Adrenal gland (tissue), 9 donors: ENCODE measurements at regions not wholly inside any gene's neighbourhood (a gene's known extent, or its start where the extent isn't known, plus 50 kb on each side); places are given as distances from the start of the nearest gene placed in this dataset.

Experiments used
- DNase-seq, 7 donors: peaks; one replicate each; pipeline ENCODE4 v3.0.0-alpha.2; 2019 to 2020
- H3K27ac ChIP-seq, 5 donors: fragments of 200-600 bp; sonication (generic) in 4 of 5; 1 replicate in 3 of 5; 2 replicates in 2 of 5; pipeline versions ENCODE4 v1.5.1 to v1.8.0; 2016 to 2020; ENCODE audit warnings: mild to moderate bottlenecking in 1 of 5
- H3K27me3 ChIP-seq: fragments of 200-600 bp; 2 replicates; pipeline ENCODE4 v1.8.0; 2021
- H3K36me3 ChIP-seq, 2 donors: fragments of 200-600 bp; replicated peaks in 1 of 2; 1 replicate in 1 of 2; 2 replicates in 1 of 2; pipeline versions ENCODE4 v1.5.1 to v1.8.0; 2018 to 2022
- H3K4me1 ChIP-seq, 2 donors: fragments of 200-600 bp; replicated peaks in 1 of 2; 1 replicate in 1 of 2; 2 replicates in 1 of 2; pipeline versions ENCODE4 v1.5.1 to v1.8.0; 2018 to 2021
- H3K4me3 ChIP-seq, 4 donors: fragments of 200-600 bp; sonication (generic) in 3 of 4; one replicate each; pipeline ENCODE4 v1.5.1; 2016 to 2018
- H3K9me3 ChIP-seq, 3 donors: fragments of 200-600 bp; sonication (generic) in 1 of 3; replicated peaks in 1 of 3; 1 replicate in 2 of 3; 2 replicates in 1 of 3; pipeline versions ENCODE4 v1.5.1 to v1.8.0; 2016 to 2021
- POLR2A ChIP-seq, 2 donors: fragments of 450-650 bp; IDR thresholded peaks; one replicate each; pipeline ENCODE4 v1.6.1; 2017; ENCODE audit warnings: antibody characterized with exemption in 2 of 2, mild to moderate bottlenecking in 2 of 2, moderate library complexity in 1 of 2
- WGBS, 4 donors: extraction: QIAGEN DNeasy Blood & Tissue Kit in 2 of 4; methylation state at CpG; one replicate each; pipeline versions ENCODE4 v1.1.5 to v1.1.7; 2013 to 2017; 5-methylcytosine and 5-hydroxymethylcytosine counted together
- intact Hi-C, 2 donors: fragments of 100-400 bp; cut with DNase I; formaldehyde crosslinking; loops; one replicate each; pipeline versions ENCODE4 v1.14.1 to v1.15.0; 2022 to 2023
- TF ChIP-seq, protein P1 (sequence below), 6 experiments: fragments of 450-650 bp in 4 of 6; fragments of 200-600 bp in 2 of 6; sonication (generic) in 1 of 6; IDR thresholded peaks; 1 replicate in 5 of 6; 2 replicates in 1 of 6; pipeline versions ENCODE4 v1.5.1 to v1.8.0; 2016 to 2021; ENCODE audit warnings: antibody characterized with exemption in 6 of 6, mild to moderate bottlenecking in 2 of 6, moderate library complexity in 1 of 6
- donor health status: healthy with polysubstance abuse.
- donor health status: Bipolar disorder and iron deficiency.
- donor health status: DM: yes; HTN: yes; CAD: no.
- donor health status: DM: no; HTN: no; CAD: no.
- donor health status: DM: no; HTN: no; CAD: no.

DNA sequence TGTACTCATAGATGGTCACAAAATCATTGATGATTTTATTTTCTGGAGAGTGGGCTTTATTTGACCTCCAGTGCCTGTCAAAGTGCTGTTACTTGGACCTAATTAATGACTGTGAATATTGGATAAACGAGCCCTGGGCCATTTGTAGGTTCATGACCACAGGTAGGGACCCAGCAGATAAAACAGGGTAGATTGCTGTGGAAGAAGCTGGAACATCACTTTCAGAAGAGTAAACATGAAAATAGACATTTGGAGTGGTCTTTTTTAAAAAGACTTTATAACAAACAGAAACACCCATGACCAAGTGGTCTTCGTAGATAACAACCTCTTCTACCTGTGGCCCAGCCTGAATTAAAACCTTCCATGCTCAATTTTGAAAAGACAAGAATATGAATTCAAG, 472.8 kb upstream of the MKI67 start:
- H3K4me3 ChIP-seq: no peak overlapping the region
- H3K9me3 ChIP-seq: no peaks in the 10 kb centered on the region
- intact Hi-C loops: no loop called here
- H3K27me3 ChIP-seq: no peaks in the 10 kb centered on the region
- H3K4me1 ChIP-seq: no peaks in the 10 kb centered on the region
- WGBS, 4 donors: 75 to 85% (median 77%) methylated on average over 2 of the region's 2 CpGs
- TF ChIP-seq, protein P1, sequence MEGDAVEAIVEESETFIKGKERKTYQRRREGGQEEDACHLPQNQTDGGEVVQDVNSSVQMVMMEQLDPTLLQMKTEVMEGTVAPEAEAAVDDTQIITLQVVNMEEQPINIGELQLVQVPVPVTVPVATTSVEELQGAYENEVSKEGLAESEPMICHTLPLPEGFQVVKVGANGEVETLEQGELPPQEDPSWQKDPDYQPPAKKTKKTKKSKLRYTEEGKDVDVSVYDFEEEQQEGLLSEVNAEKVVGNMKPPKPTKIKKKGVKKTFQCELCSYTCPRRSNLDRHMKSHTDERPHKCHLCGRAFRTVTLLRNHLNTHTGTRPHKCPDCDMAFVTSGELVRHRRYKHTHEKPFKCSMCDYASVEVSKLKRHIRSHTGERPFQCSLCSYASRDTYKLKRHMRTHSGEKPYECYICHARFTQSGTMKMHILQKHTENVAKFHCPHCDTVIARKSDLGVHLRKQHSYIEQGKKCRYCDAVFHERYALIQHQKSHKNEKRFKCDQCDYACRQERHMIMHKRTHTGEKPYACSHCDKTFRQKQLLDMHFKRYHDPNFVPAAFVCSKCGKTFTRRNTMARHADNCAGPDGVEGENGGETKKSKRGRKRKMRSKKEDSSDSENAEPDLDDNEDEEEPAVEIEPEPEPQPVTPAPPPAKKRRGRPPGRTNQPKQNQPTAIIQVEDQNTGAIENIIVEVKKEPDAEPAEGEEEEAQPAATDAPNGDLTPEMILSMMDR (IDR thresholded peaks at IDR 0.05): no peak
- TF ChIP-seq POLR2A (IDR thresholded peaks at IDR 0.05): no peak
- DNase-seq: no peak
- no peak overlapping the region for H3K27ac ChIP-seq
- no peaks in the 10 kb centered on the region for H3K36me3 ChIP-seq

DNA sequence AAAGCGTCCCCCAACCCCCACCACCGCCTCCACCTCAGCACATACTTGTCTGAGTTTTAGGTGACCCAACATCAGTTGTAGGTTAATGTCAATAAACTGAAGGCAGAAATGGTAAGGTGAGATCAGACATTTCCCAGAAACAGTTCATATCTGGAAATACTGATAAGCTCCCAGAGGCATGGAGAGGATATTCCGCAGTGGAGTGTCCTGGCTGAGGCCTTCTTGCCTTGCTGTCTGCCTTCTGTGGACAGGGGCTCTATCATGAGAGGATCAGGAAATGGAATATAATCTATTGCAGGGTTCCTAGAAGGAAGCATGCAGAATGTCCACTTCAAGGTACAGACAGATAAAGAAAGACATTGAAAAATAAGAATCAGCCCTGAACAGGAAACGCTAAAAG, 473.3 kb upstream of the MKI67 start:
- Histone ChIP-seq H3K9me3 (no peaks in the 10 kb centered on the region), H3K4me1 (no peaks in the 10 kb centered on the region), H3K27me3 (no peaks in the 10 kb centered on the region), H3K36me3 (no peaks in the 10 kb centered on the region), H3K27ac (no peak overlapping the region), H3K4me3 (no peak overlapping the region)
- 74 to 89% (median 82%) methylated on average over 4 of the region's 4 CpGs for WGBS, 4 donors
- intact Hi-C loops: no loop called here
- no peak for TF ChIP-seq POLR2A (IDR thresholded peaks at IDR 0.05)
- TF ChIP-seq, protein P1 (IDR thresholded peaks at IDR 0.05): no peak
- no peak for DNase-seq

DNA sequence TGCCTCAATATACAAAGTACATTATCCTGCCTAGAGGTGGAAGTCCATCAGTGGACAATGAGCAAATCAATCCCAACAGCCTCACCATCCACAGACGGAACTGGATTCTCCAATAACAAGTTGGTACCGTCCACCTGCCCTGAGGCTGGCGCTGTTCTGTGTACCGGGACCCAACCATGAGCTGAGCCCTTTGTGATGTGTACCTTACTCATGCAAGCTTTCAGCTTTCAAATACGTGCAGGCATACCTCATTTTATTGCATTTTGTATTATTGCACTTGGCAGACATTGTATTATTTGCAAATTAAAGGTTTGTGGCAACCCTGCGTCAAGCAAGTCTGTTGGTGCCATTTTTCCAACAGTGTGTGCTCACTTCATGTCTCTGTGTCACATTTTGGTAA, 476.0 kb upstream of the MKI67 start:
- 77 to 85% (median 83%) methylated on average over 6 of the region's 6 CpGs for WGBS, 4 donors
- no peak for DNase-seq
- TF ChIP-seq POLR2A (IDR thresholded peaks at IDR 0.05): no peak
- TF ChIP-seq, protein P1 (IDR thresholded peaks at IDR 0.05): no peak
- no peaks in the 10 kb centered on the region for H3K36me3 ChIP-seq
- H3K9me3 ChIP-seq: no peaks in the 10 kb centered on the region
- no peaks in the 10 kb centered on the region for H3K27me3 ChIP-seq
- intact Hi-C loops: no loop called here
- no peak overlapping the region for H3K27ac ChIP-seq
- no peaks in the 10 kb centered on the region for H3K4me1 ChIP-seq
- no peak overlapping the region for H3K4me3 ChIP-seq

DNA sequence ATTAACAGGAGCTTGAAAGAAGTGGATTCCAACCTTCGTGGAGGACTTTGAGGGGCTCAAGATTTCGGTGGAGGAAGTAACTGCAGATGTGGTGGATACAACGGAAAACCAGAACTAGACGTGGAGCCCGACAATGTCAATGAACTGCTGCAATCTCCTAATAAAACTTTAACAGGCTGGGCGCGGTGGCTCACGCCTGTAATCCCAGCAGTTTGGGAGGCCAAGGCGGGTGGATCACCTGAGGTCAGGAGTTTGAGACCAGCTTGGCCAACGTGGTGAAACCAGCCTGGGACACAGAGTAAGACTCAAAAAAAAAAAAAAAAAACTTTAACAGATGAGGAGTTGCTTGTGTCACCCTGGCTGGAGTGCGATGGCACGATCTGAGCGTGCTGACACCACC, 477.8 kb upstream of the MKI67 start:
- TF ChIP-seq, protein P1 (IDR thresholded peaks at IDR 0.05): no peak
- H3K9me3 ChIP-seq: no peaks in the 10 kb centered on the region
- intact Hi-C loops: no loop called here
- H3K4me3 ChIP-seq: no peak overlapping the region
- H3K36me3 ChIP-seq: no peaks in the 10 kb centered on the region
- WGBS, 4 donors: 86 to 90% (median 88%) methylated on average over 13 of the region's 13 CpGs
- H3K27me3 ChIP-seq: no peaks in the 10 kb centered on the region
- no peak for DNase-seq
- H3K27ac ChIP-seq: no peak overlapping the region
- no peaks in the 10 kb centered on the region for H3K4me1 ChIP-seq
